Skin of body (tissue), 1 donor: ENCODE measurements at regions not wholly inside any gene's neighbourhood (a gene's known extent, or its start where the extent isn't known, plus 50 kb on each side); places are given as distances from the start of the nearest gene placed in this dataset.

Experiments
- DNase-seq: peaks from one replicate; lab custom pipeline; 2025; lab: John Stamatoyannopoulos, UW

DNA sequence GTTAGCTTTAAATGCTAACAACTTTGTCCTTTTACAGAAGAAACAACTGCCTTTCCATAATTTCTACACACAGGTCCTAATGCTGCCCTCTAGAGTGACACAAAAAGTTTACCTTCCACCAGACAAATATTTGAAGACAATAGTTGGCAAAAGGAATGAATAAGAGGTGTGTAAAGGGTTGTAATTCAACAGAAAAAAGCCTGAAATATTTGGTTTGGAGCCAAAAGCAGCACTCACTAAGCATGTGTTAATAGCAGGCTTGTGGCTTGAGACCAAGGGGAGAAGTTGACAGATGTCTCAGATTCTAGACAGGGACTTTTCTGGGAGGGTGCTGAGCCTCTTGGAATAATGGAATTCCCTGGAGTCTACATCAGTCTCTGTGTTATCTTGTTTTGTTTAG, 156.2 kb upstream of the GALNT17 start:
- no peak for DNase-seq

- DNase-seq = no peak
Measured at GRCh38 chr7:70986297-70986696, 145.6 kb upstream of the GALNT17 start.

DNA sequence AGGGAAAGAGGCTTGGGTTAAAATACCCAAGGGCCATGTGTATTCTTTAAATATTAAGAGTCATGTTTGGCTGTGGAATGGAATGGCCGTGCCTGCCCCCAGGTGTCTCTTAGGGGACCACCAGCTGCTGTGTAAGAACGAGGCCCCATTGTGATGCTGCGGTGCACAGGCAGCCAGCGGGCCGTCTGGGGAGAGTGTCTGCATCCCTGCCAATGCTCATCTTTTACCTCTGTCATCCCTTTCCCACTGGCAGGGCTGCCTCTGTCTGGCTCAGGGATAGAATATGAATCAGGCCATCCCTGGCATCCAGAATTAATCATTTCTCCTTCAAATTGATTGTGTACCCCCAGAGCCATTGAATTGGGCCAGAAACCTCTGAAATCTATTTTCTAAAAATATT, 137.8 kb upstream of the GALNT17 start:
- no peak for DNase-seq

GRCh38 chr7:70997261-70997660, 134.7 kb upstream of the GALNT17 start:
- DNase-seq = peak; percentile 95

DNA sequence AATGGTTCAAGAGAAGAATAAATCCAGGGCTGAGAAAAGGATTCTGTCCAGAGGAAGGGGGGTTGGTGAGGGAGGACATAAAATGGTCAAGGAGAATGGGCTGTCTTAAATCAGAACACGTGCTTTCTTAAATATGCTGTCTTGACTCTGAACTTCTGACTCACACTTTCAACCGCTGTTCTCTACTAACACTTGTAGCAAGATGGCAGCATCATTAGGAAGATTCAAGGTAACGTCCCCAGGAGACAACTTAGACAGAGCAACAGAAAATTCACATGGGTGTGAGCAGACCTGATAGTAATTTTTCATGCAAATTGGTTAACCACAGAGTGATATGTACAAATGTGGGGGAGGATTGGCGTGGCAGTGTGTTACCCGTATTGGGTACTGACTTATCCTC, 126.8 kb upstream of the GALNT17 start:
- DNase-seq = no peak

DNA sequence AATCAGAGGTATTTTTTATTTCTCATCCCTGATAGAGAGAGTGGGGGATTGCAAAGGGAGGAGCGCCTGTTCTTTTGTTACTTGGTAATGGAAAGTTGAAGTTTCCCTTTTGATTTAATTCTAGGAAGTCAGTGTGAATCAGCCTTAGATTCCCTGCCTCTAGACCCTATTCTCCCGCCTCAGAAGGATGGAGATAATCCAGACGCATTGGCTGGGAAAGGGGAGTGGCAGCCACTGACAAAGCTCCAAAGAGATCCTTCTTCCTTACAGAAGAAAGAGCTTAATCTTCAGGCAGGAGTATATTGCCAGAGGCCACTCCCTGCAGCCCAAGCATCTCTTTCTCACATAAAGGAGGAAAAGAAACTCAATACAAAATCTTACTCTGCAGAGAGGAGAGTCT, 122.3 kb upstream of the GALNT17 start:
- DNase-seq = no peak

DNA sequence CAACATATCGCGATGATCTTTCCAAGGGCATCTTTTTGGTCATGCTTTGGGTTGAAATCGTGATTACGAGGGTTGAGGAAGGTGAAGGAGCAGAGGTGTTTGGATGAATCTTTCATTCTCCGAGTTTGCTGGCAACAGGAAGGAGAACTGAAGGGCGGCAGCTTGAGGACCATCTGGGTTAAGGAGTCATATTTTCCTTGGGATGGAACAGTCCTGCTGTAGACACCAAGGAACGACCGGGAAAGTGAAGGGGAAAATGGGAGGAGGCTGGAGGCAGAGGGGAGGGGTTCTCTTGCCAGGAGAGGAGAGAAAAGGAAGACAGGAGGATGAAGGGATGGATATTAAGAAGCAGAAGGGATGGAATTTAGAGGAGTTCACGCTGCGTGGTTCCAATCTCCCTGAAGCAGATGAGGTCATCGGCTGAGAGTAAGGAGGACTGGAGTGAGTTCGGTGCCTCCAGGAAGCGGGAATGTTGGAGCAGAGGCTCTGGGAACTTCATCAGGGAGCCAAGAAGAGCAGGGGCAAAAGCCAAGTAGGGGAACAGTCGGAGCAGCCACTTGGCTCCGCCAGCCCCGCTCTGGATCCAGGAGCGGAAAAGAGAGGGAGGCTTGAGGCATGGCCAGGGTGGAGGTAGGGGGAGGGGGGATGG, 116.6 kb upstream of the GALNT17 start:
- DNase-seq = peak; percentile 45

GRCh38 chr7:71016401-71016800, 115.5 kb upstream of the GALNT17 start:
- peak; percentile 35 for DNase-seq

DNA sequence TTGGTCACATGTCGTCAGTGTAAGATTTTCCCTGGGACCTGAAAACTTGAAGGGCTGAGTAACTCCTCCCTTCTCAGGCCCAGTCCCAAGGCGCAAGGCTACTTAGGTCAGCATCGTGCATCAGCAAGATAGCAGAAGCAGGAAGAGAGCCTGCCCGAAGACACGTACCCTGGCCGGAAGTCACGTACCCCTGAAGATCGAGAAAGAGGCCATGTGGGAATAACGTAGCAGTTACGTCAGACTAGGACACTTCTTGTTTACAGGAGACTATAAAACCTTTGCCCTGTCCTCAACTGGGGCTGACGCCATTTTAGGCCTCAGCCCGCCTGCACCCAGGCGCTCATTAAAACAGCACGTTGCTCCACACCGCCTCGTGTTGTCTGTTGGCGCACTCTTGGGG, 114.3 kb upstream of the GALNT17 start:
- no peak for DNase-seq

- peak; percentile 86 for DNase-seq
Measured at GRCh38 chr7:71019706-71020105, 112.2 kb upstream of the GALNT17 start.

DNA sequence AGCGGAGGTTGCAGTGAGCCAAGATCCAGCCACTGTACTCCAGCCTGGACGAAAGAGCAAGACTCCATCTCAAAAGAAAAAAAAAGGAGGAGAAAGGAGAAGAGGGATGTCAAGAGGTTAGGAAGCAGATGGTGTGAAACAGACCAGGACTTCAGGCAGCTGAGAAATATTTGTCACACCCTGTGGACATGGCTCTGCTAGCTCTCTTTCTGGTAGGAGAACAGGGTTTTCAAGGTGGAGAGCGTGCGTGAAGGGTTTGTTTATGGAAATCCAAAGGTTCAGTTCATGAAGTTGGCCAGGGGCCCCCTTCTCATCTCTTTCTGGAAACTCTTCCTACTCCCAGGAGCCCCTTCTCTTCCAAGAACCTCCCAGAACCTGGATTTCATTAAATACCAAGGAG, 110.8 kb upstream of the GALNT17 start:
- DNase-seq = peak; percentile 56

DNA sequence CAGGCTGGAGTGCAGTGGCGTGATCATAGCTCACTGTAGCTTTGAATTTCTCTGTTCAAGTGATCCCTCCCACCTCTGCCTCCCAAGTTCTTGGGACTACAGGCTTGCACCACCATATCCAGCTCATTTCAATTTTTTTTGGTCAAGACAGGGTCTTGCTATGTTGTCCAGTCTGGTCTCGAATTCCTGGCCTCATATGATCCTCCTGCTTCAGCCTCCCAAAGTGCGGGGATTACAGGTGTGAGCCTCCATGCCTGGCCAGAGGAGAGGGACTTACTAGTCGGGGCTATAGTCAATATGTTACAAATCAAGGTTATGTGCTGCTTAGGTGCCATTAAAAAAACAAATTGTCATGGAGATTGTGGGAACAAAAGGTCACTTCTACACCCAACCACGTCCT, 105.3 kb upstream of the GALNT17 start:
- DNase-seq = no peak

- DNase-seq = no peak
Measured at GRCh38 chr7:71034243-71034642, 97.7 kb upstream of the GALNT17 start.

DNA sequence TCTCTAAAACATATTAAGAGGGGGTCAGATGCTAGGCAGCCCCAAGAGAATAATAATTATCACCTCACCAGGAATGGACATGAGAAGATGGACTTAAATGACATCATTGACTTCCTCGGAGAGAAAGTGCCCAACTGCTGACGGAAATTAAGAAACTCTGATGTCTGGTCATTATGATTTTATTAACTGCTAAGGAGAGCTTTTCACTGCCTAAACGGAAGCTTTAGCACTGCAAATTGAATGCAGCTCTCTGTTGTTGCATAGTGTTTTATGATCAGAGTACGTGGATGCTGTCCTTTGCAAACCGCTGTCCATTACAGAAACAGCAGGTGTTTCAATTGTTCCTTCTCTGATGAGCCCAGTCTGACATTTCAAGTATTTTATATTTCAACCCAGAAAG, 89.4 kb upstream of the GALNT17 start:
- no peak for DNase-seq

DNA sequence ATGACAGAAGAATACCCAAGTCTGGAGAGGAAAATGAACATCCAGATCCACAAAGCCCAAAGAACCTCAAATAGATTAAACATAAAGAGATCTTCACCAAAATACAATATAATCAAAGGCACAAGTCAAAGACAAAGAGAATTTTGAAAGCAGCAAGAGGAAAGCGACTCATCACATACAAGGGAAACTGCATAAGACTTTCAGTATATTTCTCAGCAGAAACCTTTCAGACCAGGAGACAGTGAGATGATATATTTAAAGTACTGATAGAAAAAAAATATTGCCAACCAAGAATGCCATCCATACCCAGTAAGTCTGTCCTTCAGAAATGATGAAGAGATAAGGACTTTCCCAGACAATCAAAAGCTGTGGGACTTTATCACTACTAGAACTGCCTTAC, 81.5 kb upstream of the GALNT17 start:
- no peak for DNase-seq

- DNase-seq = no peak
Measured at GRCh38 chr7:71055504-71055903, 76.4 kb upstream of the GALNT17 start.

GRCh38 chr7:71077743-71078476, 54.0 kb upstream of the GALNT17 start:
- no peak for DNase-seq
